GM23248 (cell line): ENCODE measurements at regions not wholly inside any gene's neighbourhood (a gene's known extent, or its start where the extent isn't known, plus 50 kb on each side); places are given as distances from the start of the nearest gene placed in this dataset.

Experiments
- DNase-seq: peaks from one replicate; pipeline ENCODE4 v3.0.0-alpha.2; 2015
- H2AFZ ChIP-seq: fragments of 200-600 bp; sonication (generic); 2 replicates; pipeline ENCODE4 v1.6.1; 2016; ENCODE audit warnings: antibody characterized with exemption
- H3F3A ChIP-seq: fragments of 200-600 bp; sonication (generic); 2 replicates; pipeline ENCODE4 v1.6.1; 2016; ENCODE audit warnings: mild to moderate bottlenecking, antibody characterized with exemption, mixed run types; ENCODE audit not compliant: insufficient read depth
- H3K27ac ChIP-seq: fragments of 200-600 bp; sonication (generic); 2 replicates; pipeline ENCODE4 v1.5.1; 2016; ENCODE audit warnings: mild to moderate bottlenecking
- H3K27me3 ChIP-seq: fragments of 200-600 bp; sonication (generic); replicated peaks from 2 replicates; pipeline ENCODE4 v1.6.1; 2016; ENCODE audit warnings: mild to moderate bottlenecking; ENCODE audit not compliant: insufficient read depth
- H3K36me3 ChIP-seq: fragments of 200-600 bp; sonication (generic); 2 replicates; pipeline ENCODE4 v1.6.1; 2016; ENCODE audit warnings: low read depth, mild to moderate bottlenecking
- H3K4me1 ChIP-seq: fragments of 200-600 bp; sonication (generic); 2 replicates; pipeline ENCODE4 v1.6.1; 2016; ENCODE audit warnings: mild to moderate bottlenecking; ENCODE audit not compliant: insufficient read depth
- H3K4me2 ChIP-seq: fragments of 200-600 bp; sonication (generic); one replicate; pipeline ENCODE4 v1.6.1; 2016; ENCODE audit warnings: mild to moderate bottlenecking; ENCODE audit not compliant: unreplicated experiment
- H3K4me3 ChIP-seq: fragments of 200-600 bp; sonication (generic); 2 replicates; pipeline ENCODE4 v1.5.1; 2016; ENCODE audit warnings: mild to moderate bottlenecking
- H3K79me2 ChIP-seq: fragments of 200-600 bp; sonication (generic); 2 replicates; pipeline ENCODE4 v1.6.1; 2016; ENCODE audit warnings: mild to moderate bottlenecking; ENCODE audit not compliant: insufficient read depth
- H3K9ac ChIP-seq: fragments of 200-600 bp; sonication (generic); 2 replicates; pipeline ENCODE4 v1.6.1; 2016; ENCODE audit warnings: mild to moderate bottlenecking
- H3K9me2 ChIP-seq: fragments of 200-600 bp; sonication (generic); 2 replicates; pipeline ENCODE4 v1.6.1; 2016; ENCODE audit warnings: mixed run types, mild to moderate bottlenecking, moderate library complexity; ENCODE audit not compliant: insufficient read depth
- H3K9me3 ChIP-seq: fragments of 200-600 bp; sonication (generic); one replicate; pipeline ENCODE4 v1.6.1; 2017; ENCODE audit warnings: low read depth
- H4K20me1 ChIP-seq: fragments of 200-600 bp; sonication (generic); 2 replicates; pipeline ENCODE4 v1.6.0; 2016; ENCODE audit not compliant: insufficient read depth
- EZH2 ChIP-seq: fragments of 200-600 bp; sonication (generic); IDR thresholded peaks from 2 replicates; pipeline ENCODE4 v1.6.1; 2018; ENCODE audit warnings: antibody characterized with exemption, mild to moderate bottlenecking; ENCODE audit not compliant: insufficient read depth, poor library complexity, severe bottlenecking
- EZH2phosphoT487 ChIP-seq: fragments of 200-600 bp; sonication (generic); IDR thresholded peaks from 2 replicates; pipeline ENCODE4 v1.6.1; 2018; ENCODE audit warnings: antibody characterized with exemption, moderate library complexity, mild to moderate bottlenecking, low read depth; ENCODE audit not compliant: insufficient read depth
- WGBS, 2 experiments: methylation state at CpG; one replicate each; pipeline ENCODE4 v1.1.6; 2015 to 2017; ENCODE audit warnings: low lambda C conversion rate in 2 of 2, low coverage in 1 of 2; ENCODE audit errors: missing lambda C conversion rate in 2 of 2; 5-methylcytosine and 5-hydroxymethylcytosine counted together
- in situ Hi-C: fragments of 300-500 bp; cut with MboI; formaldehyde crosslinking; loops from 2 replicates; pipeline ENCODE4 v1.15.0; 2020

DNA sequence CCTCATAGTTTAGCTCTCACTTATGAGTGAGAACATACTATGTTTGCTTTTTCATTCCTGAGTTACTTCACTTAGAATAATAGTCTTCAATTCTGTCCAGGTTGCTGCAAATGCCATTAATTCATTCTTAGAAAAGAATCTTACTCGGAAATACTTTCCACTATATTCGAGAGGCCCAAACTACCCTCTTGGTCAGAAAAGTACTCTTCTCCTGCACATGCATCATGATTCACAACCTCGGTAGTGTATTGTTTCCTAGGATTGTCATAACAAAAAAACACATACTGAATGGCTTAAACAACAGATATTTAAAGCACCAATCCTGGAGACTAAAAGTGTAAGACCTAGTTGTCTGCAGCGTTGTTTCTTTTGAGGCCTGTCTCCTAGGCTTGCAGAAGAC is 364.0 kb upstream of the SLC14A2 start:
- Histone ChIP-seq H3K27ac (peak overlapping the region; percentile 27), H3K27me3 (no peaks in the 10 kb centered on the region), H3K79me2 (no peaks in the 10 kb centered on the region), H2AFZ (no peak overlapping the region), H3F3A (peaks cover 54% of the 10 kb centered on the region), H3K4me1 (peaks cover 70% of the 10 kb centered on the region), H3K36me3 (no peaks in the 10 kb centered on the region), H3K9ac (no peak overlapping the region), H3K9me3 (no peaks in the 10 kb centered on the region), H3K9me2 (no peaks in the 10 kb centered on the region), H3K4me3 (no peak overlapping the region), H3K4me2 (no peak overlapping the region), H4K20me1 (no peaks in the 10 kb centered on the region)
- WGBS, 2 experiments = 92 to 93% methylated on average over 4 of the region's 4 CpGs
- in situ Hi-C loops = no loop called here
- DNase-seq = peak; percentile 50
- TF ChIP-seq EZH2phosphoT487 (no peak), EZH2 (no peak)

DNA sequence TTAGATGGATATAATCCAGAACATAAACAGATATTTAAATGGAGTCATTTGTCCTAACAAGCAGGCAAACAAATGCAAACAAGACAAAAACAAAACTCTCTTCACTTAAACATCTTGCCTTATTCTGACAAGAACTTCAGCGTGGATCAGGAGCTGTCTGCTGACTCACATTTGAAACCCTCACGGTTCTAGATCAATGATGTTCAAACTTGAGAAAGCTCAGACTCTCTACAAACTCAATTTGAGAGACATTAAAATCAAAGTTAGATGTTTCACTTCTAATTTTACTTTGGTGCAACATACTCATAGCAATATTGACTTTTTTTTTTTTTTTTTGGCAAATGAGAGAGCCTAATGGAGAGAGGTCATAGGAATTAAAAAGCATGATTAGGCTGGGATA is 362.8 kb upstream of the SLC14A2 start:
- Histone ChIP-seq H3K4me3 (no peak overlapping the region), H3K4me2 (no peak overlapping the region), H3K9me2 (no peaks in the 10 kb centered on the region), H3K79me2 (no peaks in the 10 kb centered on the region), H3K27ac (no peak overlapping the region), H2AFZ (no peak overlapping the region), H3K9me3 (no peaks in the 10 kb centered on the region), H4K20me1 (no peaks in the 10 kb centered on the region), H3K4me1 (peaks cover 71% of the 10 kb centered on the region), H3K36me3 (no peaks in the 10 kb centered on the region), H3F3A (peaks cover 52% of the 10 kb centered on the region), H3K9ac (no peak overlapping the region), H3K27me3 (no peaks in the 10 kb centered on the region)
- 87 to 90% methylated on average over 2 of the region's 2 CpGs for WGBS, 2 experiments
- DNase-seq = no peak
- in situ Hi-C loops = no loop called here
- no peak for TF ChIP-seq EZH2phosphoT487
- TF ChIP-seq EZH2 = no peak

- Histone ChIP-seq H3K9ac (no peak overlapping the region), H3K79me2 (no peaks in the 10 kb centered on the region), H3K36me3 (no peaks in the 10 kb centered on the region), H3K9me2 (no peaks in the 10 kb centered on the region), H3K27ac (no peak overlapping the region), H3K27me3 (no peaks in the 10 kb centered on the region), H3K4me1 (peaks cover 65% of the 10 kb centered on the region), H3K4me2 (no peak overlapping the region), H3K9me3 (no peaks in the 10 kb centered on the region), H3F3A (peaks cover 46% of the 10 kb centered on the region), H2AFZ (no peak overlapping the region), H4K20me1 (no peaks in the 10 kb centered on the region), H3K4me3 (no peak overlapping the region)
- no peak for TF ChIP-seq EZH2
- WGBS, 2 experiments = 82 to 86% methylated on average over 6 of the region's 6 CpGs
- in situ Hi-C loops = no loop called here
- no peak for DNase-seq
These were observed 362.2 kb upstream of the SLC14A2 start for GRCh38 chr18:45253056-45253565.

DNA sequence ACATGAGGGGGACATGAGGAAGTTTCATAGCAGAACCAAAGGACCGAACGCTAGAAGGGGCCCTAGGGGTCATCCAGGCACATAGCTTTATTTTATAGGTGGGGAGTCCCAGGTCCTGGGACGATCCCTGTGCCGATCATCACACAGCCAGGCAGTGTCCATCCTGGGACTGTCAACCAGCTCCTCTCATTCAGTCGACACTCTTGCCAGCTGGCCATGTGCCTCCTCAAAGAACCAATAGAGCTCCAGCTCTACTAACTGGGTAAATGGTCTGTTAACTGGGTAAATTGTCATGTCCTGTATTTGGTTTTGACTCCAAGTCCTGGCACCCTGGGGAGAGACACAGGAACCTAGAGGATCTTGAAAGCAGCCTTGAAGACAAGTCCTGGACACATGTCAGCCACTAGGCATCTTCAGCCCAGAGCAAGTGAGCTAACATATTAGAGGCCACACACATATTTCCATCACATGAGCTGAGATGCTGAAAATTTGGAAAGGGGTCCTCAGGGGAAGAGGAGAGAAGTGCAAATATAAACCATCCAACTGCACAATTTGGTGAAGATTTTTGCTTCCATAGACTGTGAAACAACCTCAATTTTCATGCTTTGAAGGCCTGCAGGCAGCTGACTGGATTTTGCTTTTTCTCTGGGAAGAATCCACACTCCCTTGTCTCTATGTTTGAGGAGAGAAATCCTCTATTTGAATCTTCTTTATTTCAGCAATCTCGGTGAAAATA is 361.1 kb upstream of the SLC14A2 start:
- no peaks in the 10 kb centered on the region for H3K9me2 ChIP-seq
- DNase-seq = peak; percentile 22
- no peak overlapping the region for H2AFZ ChIP-seq
- H3K4me3 ChIP-seq = no peak overlapping the region
- no peaks in the 10 kb centered on the region for H3K79me2 ChIP-seq
- TF ChIP-seq EZH2 = no peak
- TF ChIP-seq EZH2phosphoT487 = no peak
- H3K27me3 ChIP-seq = no peaks in the 10 kb centered on the region
- no peaks in the 10 kb centered on the region for H3K36me3 ChIP-seq
- H3K27ac ChIP-seq = peak overlapping the region; percentile 83
- H3K4me2 ChIP-seq = peak overlapping the region; percentile 42
- H3K4me1 ChIP-seq = peaks cover 55% of the 10 kb centered on the region
- H3F3A ChIP-seq = peaks cover 35% of the 10 kb centered on the region
- WGBS, 2 experiments = 44 to 52% methylated on average over 6 of the region's 6 CpGs
- no peaks in the 10 kb centered on the region for H4K20me1 ChIP-seq
- H3K9me3 ChIP-seq = no peaks in the 10 kb centered on the region
- in situ Hi-C loops = no loop called here
- H3K9ac ChIP-seq = 0 out of 2 replicates have a peak overlapping the region, but pooled peaks have one; percentile 22

- H3K9ac ChIP-seq = peak overlapping the region; percentile 43; the same call in 1 of the 2 replicates
- no peak for TF ChIP-seq EZH2phosphoT487
- TF ChIP-seq EZH2 = no peak
- in situ Hi-C loops = no loop called here
- H3K4me3 ChIP-seq = no peak overlapping the region
- H3F3A ChIP-seq = peaks cover 30% of the 10 kb centered on the region
- 13 to 14% methylated on average over 6 of the region's 6 CpGs for WGBS, 2 experiments
- peaks cover 49% of the 10 kb centered on the region for H3K4me1 ChIP-seq
- peak overlapping the region; percentile 42 for H3K4me2 ChIP-seq
- no peaks in the 10 kb centered on the region for H3K27me3 ChIP-seq
- H4K20me1 ChIP-seq = no peaks in the 10 kb centered on the region
- H3K36me3 ChIP-seq = no peaks in the 10 kb centered on the region
- H2AFZ ChIP-seq = no peak overlapping the region
- no peaks in the 10 kb centered on the region for H3K9me2 ChIP-seq
- no peaks in the 10 kb centered on the region for H3K9me3 ChIP-seq
- H3K79me2 ChIP-seq = no peaks in the 10 kb centered on the region
- peak overlapping the region; percentile 83 for H3K27ac ChIP-seq
- peak; percentile 81 for DNase-seq
These were observed 360.6 kb upstream of the SLC14A2 start for GRCh38 chr18:45254709-45255082.
